NCI-H2196 (cell line): ENCODE measurements at regions not wholly inside any gene's neighbourhood (a gene's known extent, or its start where the extent isn't known, plus 50 kb on each side); places are given as distances from the start of the nearest gene placed in this dataset.
"Not testable (repeated sequence)": the region's sequence is repeated elsewhere in the genome, so short reads cannot be mapped to it uniquely, and the experiment has no call there.

Source experiments
- DNase-seq: peaks from one replicate; lab custom pipeline; 2025; ENCODE audit not compliant: unreplicated experiment; lab: John Stamatoyannopoulos, UW

DNA sequence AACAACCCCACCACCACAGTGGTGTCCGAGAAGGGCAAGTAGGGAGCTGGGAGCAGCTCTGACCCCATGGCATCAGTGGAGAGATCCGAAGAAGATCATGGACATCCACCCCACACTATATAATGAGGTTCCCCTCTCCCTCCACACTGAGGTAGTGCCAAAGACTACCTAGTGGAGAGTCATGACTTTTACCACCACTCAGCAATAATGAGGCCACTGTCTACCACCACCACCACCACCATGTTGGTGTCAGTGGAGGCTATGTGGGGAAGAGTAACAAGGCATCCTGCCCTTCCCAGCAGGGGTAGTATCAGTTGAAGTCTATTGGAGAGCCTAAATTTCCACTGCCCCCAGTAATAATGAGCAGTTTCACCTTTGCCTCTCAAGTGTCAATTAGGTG is 321.7 kb upstream of the ZC3H15 start:
- DNase-seq, result no peak

DNA sequence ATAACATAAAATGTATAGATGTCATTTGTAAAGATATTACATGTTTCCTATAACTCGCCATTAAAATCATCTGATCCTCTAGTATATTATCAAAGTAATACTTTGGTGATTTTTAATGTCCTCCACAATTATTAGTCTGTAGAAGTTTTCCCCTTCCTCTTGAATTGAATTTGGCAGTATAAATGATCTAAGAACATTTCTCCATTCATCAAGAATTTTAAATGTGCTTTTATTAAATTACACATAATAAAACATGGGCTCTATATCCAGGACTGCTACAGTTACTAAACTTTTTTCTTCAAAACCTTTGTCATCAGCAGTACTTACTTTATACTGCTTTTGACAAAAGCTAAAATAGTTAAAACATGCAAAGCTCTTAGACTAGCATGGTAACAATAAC is 315.4 kb upstream of the ZC3H15 start:
- no peak for DNase-seq

DNA sequence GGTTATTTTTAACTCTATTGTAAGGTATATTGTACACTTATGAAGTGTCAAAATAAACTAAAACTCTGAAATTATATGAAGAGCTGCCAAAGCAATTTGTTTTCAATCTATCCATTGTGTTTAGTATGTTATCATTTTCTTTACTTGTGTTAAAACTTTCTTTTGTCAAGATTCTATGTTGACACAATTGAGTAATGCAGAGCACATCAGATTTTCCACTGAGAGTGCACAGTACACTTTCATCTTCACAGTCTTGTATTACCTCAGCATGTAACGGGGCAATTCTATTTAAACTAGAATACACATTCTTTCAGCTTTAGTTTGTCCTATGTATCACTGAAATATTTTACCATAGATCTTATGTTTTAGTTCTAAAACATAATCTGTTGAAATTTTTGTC is 304.4 kb upstream of the ZC3H15 start:
- no peak for DNase-seq

DNA sequence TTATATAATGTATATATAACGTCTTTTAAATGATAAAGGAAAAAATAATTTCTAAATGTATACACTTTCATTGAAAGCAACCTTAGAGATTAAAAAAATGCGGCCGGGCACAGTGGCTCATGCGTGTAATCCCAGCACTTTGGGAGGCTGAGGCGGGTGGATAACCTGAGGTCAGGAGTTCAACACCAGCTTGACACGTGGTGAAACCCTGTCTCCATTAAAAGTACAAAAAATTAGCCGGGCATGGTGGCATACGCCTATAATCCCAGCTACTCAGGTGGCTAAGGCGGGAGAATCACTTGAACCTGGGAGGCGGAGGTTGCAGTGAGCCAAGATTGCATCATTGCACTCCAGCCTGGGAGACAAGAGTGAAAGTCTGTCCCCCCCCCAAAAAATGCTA is 303.7 kb upstream of the ZC3H15 start:
- not testable (repeated sequence) for DNase-seq

- no peak for DNase-seq
These were observed 302.7 kb upstream of the ZC3H15 start for GRCh38 chr2:186183406-186183805.

DNA sequence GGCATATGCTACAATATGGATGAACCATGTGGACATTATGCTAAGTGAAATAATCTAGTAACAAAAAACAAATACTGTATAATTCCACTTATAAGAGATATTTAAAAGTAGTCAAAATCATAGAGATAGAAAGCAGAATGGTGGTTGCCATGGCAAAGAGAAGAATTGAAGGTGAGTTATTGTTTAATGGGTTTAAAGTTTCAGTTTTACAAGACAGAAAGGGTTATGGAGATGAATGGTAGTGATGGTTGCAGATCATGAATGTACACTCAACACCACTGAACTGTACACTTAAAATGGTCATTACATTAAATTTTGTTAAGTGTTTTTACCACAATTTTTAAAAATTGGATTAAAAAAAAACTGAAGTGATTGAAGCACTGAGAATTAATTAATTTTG is 298.2 kb upstream of the ZC3H15 start:
- DNase-seq, result no peak

GRCh38 chr2:186189816-186190215 is 296.2 kb upstream of the ZC3H15 start:
- no peak for DNase-seq

GRCh38 chr2:186195696-186196095 is 290.4 kb upstream of the ZC3H15 start:
- DNase-seq, result no peak

GRCh38 chr2:186197955-186198354 is 288.1 kb upstream of the ZC3H15 start:
- no peak for DNase-seq

DNA sequence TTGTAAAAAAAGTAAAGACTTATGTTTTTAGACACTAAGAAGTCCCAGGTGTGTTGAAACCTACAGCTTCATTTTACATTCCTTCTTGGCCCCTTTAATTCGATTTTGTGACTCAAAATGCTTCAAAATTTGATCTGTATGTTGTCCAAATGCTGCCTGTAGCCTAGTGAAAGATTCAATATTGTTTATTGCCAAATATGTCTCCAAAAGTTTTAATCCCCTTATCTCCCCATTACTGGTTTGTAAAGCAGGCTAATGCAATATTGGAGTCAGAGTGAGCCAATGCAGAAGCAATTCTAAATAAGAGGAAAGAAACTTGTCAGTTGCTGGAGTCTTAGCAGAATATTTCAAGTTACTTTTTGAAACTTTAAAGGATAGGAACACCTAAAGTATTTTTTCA is 287.0 kb upstream of the ZC3H15 start:
- DNase-seq, result no peak

- DNase-seq, result no peak
These were observed 284.7 kb upstream of the ZC3H15 start for GRCh38 chr2:186201371-186201770.

- DNase-seq, result no peak
These were observed 280.7 kb upstream of the ZC3H15 start for GRCh38 chr2:186205254-186205911.

GRCh38 chr2:186209532-186209931 is 276.5 kb upstream of the ZC3H15 start:
- no peak for DNase-seq

DNA sequence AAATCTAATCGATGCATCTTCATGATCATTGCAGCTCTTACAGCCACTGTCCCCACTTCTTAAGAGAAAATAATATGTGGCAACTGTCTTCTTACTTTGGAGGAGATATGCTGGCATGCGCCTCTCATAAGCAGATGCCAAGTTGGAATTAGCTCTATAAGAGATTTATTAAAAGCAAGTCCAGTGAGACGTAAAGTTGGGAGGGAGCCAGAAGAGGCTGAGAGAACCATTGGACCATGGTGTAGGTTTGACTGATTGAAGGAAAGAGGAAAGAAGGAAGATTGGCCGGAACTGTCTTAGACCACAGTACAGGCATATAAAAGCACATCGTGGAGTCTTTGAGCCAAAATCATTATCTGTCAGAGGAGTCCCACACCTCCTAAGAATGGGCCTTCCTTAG is 265.7 kb upstream of the ZC3H15 start:
- DNase-seq, result no peak

DNA sequence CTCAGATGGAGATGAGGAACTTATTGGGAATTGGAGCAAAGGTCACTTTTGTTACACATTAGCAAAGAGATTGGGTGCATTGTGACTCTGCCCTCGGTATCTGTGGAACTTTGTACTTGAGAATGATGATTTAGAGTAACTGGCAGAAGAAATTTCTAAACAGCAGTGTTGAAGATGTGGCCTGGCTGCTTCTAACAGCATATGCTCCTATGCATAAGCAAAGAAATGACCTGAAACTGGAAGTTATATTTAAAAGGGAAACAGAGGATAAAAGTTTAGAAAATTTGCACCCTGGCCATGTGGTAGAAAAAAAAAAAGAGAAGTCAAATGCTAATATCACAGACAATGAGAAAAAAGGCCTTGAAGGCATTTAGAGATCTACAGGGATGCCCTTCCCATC is 256.8 kb upstream of the ZC3H15 start:
- DNase-seq, result no peak

DNA sequence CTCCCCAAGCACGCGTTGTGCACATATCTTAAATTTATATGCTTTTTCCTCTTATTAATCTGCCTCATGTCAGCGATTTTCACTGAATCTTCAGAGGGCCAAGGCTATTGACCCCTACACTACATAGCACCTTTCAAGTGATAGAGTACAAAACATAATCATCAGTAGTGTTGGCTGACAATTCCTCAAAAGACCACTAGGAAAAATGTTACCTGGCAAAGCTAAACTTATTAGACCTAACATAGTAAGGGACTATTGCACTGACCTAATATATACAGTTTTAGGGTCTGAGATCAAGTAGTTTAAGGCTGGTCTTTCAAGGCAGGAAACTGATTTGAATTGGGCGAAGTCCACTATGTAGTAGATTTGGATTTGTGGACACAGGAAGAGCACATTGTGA is 244.2 kb upstream of the ZC3H15 start:
- DNase-seq, result no peak

GRCh38 chr2:186254759-186255158 is 231.3 kb upstream of the ZC3H15 start:
- DNase-seq, result no peak

DNA sequence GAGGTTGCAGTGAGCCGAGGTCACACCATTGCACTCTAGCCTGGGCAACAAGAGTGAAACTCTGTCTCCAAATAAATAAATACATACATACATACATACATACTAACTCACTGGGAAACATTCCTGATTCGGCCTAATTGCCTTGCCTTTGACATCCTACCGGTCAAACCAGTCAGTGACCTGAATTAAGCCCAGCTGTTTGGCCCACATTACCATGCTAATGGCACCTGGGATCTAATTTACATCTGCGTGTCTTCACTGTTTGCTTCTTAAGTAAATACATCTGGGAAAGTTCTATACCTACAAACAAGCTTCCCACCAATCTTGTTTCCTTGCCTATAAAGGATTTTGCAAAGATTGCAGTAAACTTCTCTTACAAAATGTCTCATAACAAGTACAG is 230.2 kb upstream of the ZC3H15 start:
- DNase-seq, result no peak

- DNase-seq, result peak; percentile 53
These were observed 229.5 kb upstream of the ZC3H15 start for GRCh38 chr2:186256540-186256939.

DNA sequence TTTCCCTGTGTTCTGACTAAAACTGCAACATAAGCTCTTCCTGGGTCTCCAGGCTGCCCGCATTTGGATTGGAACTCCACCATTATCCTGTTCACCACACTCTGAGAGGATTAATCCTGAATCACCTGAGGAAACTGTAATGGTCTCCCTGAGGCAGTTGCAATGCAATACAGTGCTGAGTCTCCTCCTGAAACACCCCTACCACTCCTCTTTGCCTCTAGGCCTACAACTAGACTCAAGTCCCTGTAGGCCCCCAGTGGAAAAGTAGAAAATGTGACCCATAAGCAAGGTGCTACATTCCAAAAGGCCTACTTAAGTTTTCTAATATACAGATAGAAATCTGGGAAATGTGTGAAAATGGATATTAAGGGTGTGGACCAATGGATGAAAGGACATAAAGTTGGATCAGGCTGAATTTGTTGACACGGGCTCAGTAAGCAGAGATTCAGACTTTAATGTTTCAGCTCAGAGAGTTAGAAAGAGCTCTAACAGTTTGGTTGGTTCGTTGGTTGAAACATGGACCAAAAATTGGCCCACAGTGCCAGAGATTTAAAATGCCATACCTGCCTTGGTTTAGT is 222.3 kb upstream of the ZC3H15 start:
- DNase-seq, result no peak

DNA sequence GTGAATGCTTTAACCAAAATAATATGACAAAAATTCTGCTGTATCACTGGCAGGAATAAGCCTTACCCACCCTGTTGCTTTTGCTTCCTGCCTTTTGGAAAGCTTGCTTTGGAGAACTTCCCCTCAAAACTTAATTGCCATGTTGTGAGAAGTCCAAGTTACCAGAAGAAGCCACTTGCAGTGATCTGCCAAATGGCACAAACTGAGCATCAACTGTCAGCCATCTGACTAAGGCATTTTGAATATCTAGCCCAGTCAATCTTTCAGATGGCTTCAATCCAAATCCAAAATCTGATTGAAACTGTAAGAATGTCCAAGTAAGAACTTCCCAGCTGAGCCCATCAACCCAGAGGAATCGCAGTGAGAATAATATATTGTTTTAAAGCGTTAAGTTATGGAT is 216.5 kb upstream of the ZC3H15 start:
- no peak for DNase-seq

DNA sequence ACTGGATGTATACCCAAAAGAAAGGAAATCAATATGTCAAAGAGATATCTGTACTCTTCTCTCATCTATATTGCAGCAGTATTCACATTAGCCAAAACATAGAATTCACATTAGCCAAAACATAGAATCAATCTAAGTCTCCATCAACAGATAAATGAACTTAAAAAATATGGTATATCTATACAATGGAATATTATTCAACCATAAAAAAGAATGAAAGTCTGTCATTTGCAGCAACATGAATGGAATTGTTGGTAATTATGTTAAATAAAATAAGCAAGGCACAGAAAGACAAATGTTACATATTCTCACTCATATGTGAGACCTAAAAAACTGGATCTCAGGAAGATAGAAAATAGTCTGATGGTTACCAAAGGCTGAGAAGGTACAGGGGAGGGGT is 212.1 kb upstream of the ZC3H15 start:
- no peak for DNase-seq

GRCh38 chr2:186274936-186275575 is 211.0 kb upstream of the ZC3H15 start:
- DNase-seq, result no peak
